ENCODE measurements at regions not wholly inside any gene's neighbourhood (a gene's known extent, or its start where the extent isn't known, plus 50 kb on each side); places are given as distances from the start of the nearest gene placed in this dataset.

GRCh38 chrX:124239911-124240310 lies 92.5 kb upstream of the TEX13D start:
- no peak for TF ChIP-seq EZH2 (IDR thresholded peaks at IDR 0.05; ENCODE audit: borderline replicate concordance, low read depth, low read length, severe bottlenecking)
- TF ChIP-seq, protein P1, sequence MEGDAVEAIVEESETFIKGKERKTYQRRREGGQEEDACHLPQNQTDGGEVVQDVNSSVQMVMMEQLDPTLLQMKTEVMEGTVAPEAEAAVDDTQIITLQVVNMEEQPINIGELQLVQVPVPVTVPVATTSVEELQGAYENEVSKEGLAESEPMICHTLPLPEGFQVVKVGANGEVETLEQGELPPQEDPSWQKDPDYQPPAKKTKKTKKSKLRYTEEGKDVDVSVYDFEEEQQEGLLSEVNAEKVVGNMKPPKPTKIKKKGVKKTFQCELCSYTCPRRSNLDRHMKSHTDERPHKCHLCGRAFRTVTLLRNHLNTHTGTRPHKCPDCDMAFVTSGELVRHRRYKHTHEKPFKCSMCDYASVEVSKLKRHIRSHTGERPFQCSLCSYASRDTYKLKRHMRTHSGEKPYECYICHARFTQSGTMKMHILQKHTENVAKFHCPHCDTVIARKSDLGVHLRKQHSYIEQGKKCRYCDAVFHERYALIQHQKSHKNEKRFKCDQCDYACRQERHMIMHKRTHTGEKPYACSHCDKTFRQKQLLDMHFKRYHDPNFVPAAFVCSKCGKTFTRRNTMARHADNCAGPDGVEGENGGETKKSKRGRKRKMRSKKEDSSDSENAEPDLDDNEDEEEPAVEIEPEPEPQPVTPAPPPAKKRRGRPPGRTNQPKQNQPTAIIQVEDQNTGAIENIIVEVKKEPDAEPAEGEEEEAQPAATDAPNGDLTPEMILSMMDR (IDR thresholded peaks at IDR 0.05; ENCODE audit: borderline replicate concordance, extremely low read depth, low read length, poor library complexity, severe bottlenecking), result no peak
